Stimulated activated CD4-positive, alpha-beta T cell treated with anti-CD3 and anti-CD28 coated beads, Interleukin-2, amount 100 ng/mL, for 48 hours (primary cell): ENCODE measurements at regions not wholly inside any gene's neighbourhood (a gene's known extent, or its start where the extent isn't known, plus 50 kb on each side); places are given as distances from the start of the nearest gene placed in this dataset.
"Not testable (repeated sequence)": the region's sequence is repeated elsewhere in the genome, so short reads cannot be mapped to it uniquely, and the experiment has no call there.

ENCODE experiments used
- DNase-seq, 2 donors: peaks; one replicate each; pipeline ENCODE4 v3.0.0-alpha.2; 2020

GRCh38 chr6:139743664-139744437 lies 369.4 kb upstream of the CITED2 start:
- DNase-seq = no peak

GRCh38 chr6:139742671-139743070 lies 368.2 kb upstream of the CITED2 start:
- DNase-seq = no peak

GRCh38 chr6:139738801-139739455 lies 364.5 kb upstream of the CITED2 start:
- DNase-seq = no peak

GRCh38 chr6:139736325-139736906 lies 362.0 kb upstream of the CITED2 start:
- DNase-seq = no peak

- no peak for DNase-seq
These were observed 358.0 kb upstream of the CITED2 start for GRCh38 chr6:139732451-139732850.

- no peak for DNase-seq
These were observed 356.0 kb upstream of the CITED2 start for GRCh38 chr6:139730340-139730974.

- no peak for DNase-seq
These were observed 354.5 kb upstream of the CITED2 start for GRCh38 chr6:139728876-139729427.

- DNase-seq = not testable (repeated sequence)
These were observed 351.8 kb upstream of the CITED2 start for GRCh38 chr6:139726272-139726671.

GRCh38 chr6:139722530-139722929 lies 348.1 kb upstream of the CITED2 start:
- no peak for DNase-seq

- DNase-seq = no peak
These were observed 347.5 kb upstream of the CITED2 start for GRCh38 chr6:139721954-139722353.

GRCh38 chr6:139713900-139714506 lies 339.6 kb upstream of the CITED2 start:
- DNase-seq = no peak

GRCh38 chr6:139713424-139713823 lies 339.0 kb upstream of the CITED2 start:
- no peak for DNase-seq

GRCh38 chr6:139712830-139713229 lies 338.4 kb upstream of the CITED2 start:
- no peak for DNase-seq

GRCh38 chr6:139711804-139712585 lies 337.5 kb upstream of the CITED2 start:
- no peak for DNase-seq

- DNase-seq = no peak
These were observed 336.1 kb upstream of the CITED2 start for GRCh38 chr6:139710556-139710955.

- no peak for DNase-seq
These were observed 334.1 kb upstream of the CITED2 start for GRCh38 chr6:139708337-139709199.

- DNase-seq = no peak
These were observed 332.5 kb upstream of the CITED2 start for GRCh38 chr6:139706912-139707311.

- DNase-seq = no peak
These were observed 330.8 kb upstream of the CITED2 start for GRCh38 chr6:139705284-139705683.

GRCh38 chr6:139703780-139704179 lies 329.3 kb upstream of the CITED2 start:
- no peak for DNase-seq

GRCh38 chr6:139702706-139703105 lies 328.3 kb upstream of the CITED2 start:
- DNase-seq = no peak

GRCh38 chr6:139701695-139702094 lies 327.2 kb upstream of the CITED2 start:
- DNase-seq = no peak
